GM18511 (cell line): ENCODE measurements at regions not wholly inside any gene's neighbourhood (a gene's known extent, or its start where the extent isn't known, plus 50 kb on each side); places are given as distances from the start of the nearest gene placed in this dataset.
A peak's percentile ranks its signal among the peaks of the same experiment; 100 is the strongest.

Experiments
- ATAC-seq: cut with Tn5 transposase; IDR thresholded peaks from one replicate; pipeline ENCODE4 v1.9.1; 2021; ENCODE audit warnings: mild to moderate bottlenecking, moderate library complexity; ENCODE audit not compliant: unreplicated experiment

- ATAC-seq: no peak
These were observed 69.3 kb upstream of the SMNDC1 start for GRCh38 chr10:110373857-110374654.

- ATAC-seq: no peak
These were observed 70.4 kb upstream of the SMNDC1 start for GRCh38 chr10:110375121-110375520.

- ATAC-seq: no peak
These were observed 71.5 kb upstream of the SMNDC1 start for GRCh38 chr10:110376021-110376766.

GRCh38 chr10:110376767-110377160, 72.0 kb upstream of the SMNDC1 start:
- no peak for ATAC-seq

- ATAC-seq: no peak
These were observed 73.3 kb upstream of the SMNDC1 start for GRCh38 chr10:110378006-110378405.

GRCh38 chr10:110378533-110379108, 73.9 kb upstream of the SMNDC1 start:
- ATAC-seq: no peak

- ATAC-seq: no peak
These were observed 75.1 kb upstream of the SMNDC1 start for GRCh38 chr10:110379831-110380230.

- ATAC-seq: no peak
These were observed 75.6 kb upstream of the SMNDC1 start for GRCh38 chr10:110380293-110380692.

DNA sequence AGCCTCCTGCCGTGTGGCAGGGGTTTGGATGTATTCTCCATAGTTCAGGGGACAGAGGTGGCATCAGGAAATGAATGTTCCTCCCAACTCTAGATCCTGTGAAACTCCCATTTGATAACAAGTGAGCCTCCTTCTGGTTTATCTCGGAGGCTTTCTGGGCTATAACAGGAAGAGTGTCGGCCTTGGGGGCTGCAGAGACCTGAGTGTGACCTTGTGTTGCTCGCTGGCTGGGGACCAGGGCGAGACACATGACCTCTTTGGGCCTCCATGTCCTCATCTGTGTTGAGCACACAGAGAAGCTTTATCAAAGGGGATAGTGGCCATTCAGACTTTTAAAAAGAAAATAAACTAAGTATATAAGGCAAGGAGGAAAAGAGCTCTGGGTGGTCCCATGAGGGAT, 78.0 kb upstream of the SMNDC1 start:
- no peak for ATAC-seq

DNA sequence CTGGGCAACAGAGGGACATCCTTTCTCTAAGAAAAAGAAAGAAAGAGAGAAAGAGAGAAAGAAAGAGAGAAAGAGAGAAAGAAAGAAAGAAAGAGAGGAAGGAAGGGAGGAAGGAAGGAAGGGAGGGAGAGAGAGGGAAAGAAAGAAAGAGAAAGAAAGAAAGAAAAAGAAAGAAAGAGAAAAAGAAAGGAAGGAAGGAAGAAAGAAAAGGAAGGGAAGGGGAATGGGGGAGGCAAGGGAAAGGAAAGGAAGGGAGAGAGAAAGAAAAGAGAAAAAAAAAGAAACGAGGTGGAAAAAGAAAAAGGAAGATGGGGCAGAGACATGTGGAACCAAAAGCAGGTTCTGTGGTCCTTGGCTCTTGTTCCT, 82.9 kb upstream of the SMNDC1 start:
- ATAC-seq: no peak

GRCh38 chr10:110387983-110388686, 83.4 kb upstream of the SMNDC1 start:
- ATAC-seq: peak; percentile 86

DNA sequence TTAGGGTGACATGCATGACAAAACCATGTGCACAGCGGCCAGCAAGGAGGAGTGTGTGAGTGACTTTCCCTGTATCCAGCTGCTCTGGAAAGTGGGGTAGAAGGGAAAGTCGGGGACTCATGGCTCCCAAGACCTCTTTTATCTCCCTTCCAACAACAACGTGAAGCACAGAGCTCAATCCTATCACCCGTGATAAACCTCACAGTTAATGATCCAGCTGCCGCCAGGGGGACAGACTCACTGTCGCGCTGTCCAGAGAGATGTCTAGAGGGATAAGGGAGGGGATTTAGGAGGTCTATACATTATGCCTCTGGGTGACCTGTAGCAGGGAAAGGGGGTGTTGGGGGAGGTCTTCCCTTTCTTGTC, 84.0 kb upstream of the SMNDC1 start:
- peak; percentile 1 for ATAC-seq

DNA sequence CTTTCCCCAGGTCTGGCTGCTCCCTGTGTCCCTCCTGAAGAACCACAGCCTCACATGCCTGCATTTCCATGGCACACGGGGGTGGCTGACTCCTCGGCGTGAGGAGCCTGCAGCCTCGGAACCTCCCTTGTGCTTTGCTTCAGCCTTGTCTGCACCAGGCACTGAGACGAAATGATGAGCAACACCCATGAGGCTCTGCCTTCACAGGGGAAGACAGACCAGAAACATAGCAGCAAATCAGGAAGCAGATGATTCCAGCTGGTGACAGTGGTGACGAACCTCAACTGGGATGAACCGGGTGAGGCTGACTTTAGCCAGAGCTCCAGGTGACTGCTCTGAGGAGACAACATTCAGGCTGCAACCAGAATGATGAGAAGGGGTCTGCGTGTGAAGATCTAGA, 84.5 kb upstream of the SMNDC1 start:
- ATAC-seq: no peak

GRCh38 chr10:110391541-110391940, 86.8 kb upstream of the SMNDC1 start:
- no peak for ATAC-seq

DNA sequence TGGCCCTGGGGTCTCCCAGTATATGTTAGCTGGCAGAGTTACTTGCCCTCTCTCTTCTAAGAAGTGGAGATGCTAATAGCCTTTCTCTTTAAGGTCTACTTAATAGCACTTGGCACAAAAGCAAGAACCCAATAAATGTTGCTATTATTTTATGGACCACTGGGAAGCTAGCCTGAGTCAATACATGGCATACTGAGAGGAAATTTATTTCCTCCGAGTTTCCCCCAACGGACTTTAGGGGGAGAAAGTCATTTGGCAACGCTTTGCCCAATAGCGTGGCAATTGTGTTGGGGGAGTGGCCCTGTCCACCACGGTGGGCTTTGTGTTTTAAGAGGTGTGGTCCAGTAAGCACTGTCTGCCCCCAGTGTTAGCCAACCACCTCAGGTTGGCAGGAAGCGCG, 87.4 kb upstream of the SMNDC1 start:
- ATAC-seq: no peak

DNA sequence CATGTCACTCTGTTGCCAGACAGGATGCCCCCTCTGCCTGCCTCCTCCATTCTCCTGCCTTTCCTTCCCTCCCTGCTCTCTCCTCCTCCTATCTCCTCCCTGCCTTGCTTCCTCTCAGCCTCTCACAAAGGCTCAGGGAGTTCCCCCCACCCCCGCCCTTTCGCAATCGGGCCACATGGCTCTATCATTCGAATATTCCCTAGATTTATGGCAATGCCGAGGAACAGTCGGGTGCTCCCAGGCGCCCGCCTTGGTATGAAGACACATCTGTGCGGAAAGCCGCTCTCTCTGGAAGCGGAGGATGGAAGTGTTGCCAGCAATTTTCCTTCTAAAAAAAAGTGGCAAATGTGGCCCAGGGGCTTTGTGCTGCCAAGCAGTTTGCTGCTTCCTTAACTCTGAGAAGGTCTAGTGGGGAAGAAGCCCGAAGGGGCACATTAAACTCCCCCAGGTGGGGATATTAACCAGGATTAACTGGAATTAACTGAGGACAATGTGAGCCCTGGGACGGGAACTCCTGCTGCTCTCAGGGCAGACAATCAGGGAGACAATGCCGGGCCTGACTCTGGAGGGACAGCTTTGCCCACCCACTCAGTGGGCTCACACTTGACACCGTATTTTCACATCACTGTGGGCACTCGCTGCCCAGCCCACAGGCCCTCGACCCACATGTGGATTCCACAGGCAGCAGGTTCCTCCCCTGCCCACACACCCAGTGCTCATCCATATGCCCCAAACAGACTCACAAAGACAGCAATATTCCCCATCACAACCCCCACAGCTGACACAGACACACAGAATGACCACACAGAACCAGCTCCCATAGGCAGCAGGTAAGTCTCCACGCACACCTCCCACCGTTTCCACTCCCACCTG, 88.4 kb upstream of the SMNDC1 start:
- no peak for ATAC-seq

DNA sequence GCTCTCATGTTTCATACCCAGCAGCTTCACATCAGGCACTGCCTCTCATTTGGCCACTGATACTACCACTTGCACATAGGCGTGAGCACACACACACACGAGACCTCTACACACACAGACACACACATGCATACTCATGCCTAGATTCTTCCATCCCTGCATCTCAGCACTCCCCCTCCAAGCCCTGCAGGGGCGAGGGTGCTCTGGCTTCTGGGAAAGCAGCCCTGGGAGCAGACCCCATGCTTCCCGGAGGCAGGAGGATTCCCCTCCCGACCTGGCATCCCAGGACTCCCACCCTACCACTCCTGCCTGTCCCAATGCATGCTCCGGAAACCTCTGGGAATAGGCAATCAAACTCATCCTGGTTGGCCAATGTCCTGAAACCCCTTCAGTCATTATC, 89.1 kb upstream of the SMNDC1 start:
- no peak for ATAC-seq

- ATAC-seq: no peak
These were observed 89.6 kb upstream of the SMNDC1 start for GRCh38 chr10:110394296-110394695.

DNA sequence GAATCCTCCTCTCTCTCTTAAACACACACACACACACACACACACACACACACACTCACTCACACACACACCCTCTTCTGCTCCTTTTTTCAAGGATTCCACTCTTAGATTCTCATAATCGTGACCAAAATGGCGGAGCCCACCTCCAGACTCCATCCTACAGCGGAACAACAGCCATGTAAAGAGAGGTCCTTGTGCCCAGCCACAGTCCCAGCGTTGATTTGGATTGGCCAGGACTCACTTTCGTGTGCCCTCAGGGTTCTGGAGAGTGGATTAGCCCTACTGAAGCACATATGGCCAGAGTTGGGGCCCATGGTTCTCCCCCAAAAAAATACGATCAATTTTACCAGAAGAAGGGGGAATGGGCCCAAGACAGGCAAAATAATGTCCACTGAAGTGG, 90.2 kb upstream of the SMNDC1 start:
- no peak for ATAC-seq
